Osteocyte (in vitro differentiated cells): ENCODE measurements at regions not wholly inside any gene's neighbourhood (a gene's known extent, or its start where the extent isn't known, plus 50 kb on each side); places are given as distances from the start of the nearest gene placed in this dataset.

ENCODE experiments used
- DNase-seq: peaks from one replicate; pipeline ENCODE4 v3.0.0; 2021; ENCODE audit warnings: mixed read lengths; ENCODE audit not compliant: unreplicated experiment; ENCODE audit errors: extremely low spot score
- H3K27ac Mint-ChIP-seq: one replicate; pipeline ENCODE4 v1.8.0; 2021; ENCODE audit warnings: mild to moderate bottlenecking, mixed read lengths; ENCODE audit not compliant: unreplicated experiment
- H3K27me3 Mint-ChIP-seq: one replicate; pipeline ENCODE4 v1.8.0; 2021; ENCODE audit warnings: mixed read lengths; ENCODE audit not compliant: unreplicated experiment
- H3K36me3 Mint-ChIP-seq: one replicate; pipeline ENCODE4 v1.8.0; 2021; ENCODE audit warnings: mixed read lengths; ENCODE audit not compliant: unreplicated experiment
- H3K4me1 Mint-ChIP-seq: one replicate; pipeline ENCODE4 v1.8.0; 2021; ENCODE audit warnings: mixed read lengths; ENCODE audit not compliant: unreplicated experiment
- H3K4me3 Mint-ChIP-seq: one replicate; pipeline ENCODE4 v1.8.0; 2021; ENCODE audit warnings: mild to moderate bottlenecking, moderate library complexity, mixed read lengths; ENCODE audit not compliant: unreplicated experiment
- H3K9me3 Mint-ChIP-seq: one replicate; pipeline ENCODE4 v1.8.0; 2021; ENCODE audit warnings: mixed read lengths; ENCODE audit not compliant: unreplicated experiment
- TF ChIP-seq, protein P1 (sequence below): fragments of 200-600 bp; sonication (generic); IDR thresholded peaks from 2 replicates; pipeline ENCODE4 v1.5.0; 2021; ENCODE audit warnings: antibody characterized with exemption, mild to moderate bottlenecking, moderate library complexity

DNA sequence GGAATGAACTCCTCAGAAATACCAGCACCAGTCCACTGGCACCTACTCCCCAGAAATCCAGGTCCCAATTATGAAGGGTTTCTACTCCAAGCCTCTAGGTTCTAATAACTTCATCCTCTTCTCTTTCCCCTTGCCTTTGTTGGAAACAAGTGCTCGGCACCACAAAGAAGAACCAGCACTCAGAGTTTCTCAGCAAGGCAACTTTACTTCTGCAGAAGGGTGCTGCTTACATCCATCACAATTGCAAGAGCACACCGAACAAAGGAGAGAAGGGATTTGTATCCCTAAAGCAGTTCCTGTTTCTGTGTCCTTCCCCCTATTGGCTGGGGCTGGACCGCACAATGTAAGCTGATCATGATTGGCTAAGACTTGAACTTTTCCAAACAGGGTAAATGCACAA lies 74.2 kb upstream of the GNG2 start:
- H3K27me3 Mint-ChIP-seq, result peaks cover 70% of the 10 kb centered on the region
- no peaks in the 10 kb centered on the region for H3K36me3 Mint-ChIP-seq
- H3K27ac Mint-ChIP-seq, result no peak overlapping the region
- H3K4me3 Mint-ChIP-seq, result no peak overlapping the region
- peaks cover 15% of the 10 kb centered on the region for H3K9me3 Mint-ChIP-seq
- no peaks in the 10 kb centered on the region for H3K4me1 Mint-ChIP-seq
- TF ChIP-seq, protein P1, sequence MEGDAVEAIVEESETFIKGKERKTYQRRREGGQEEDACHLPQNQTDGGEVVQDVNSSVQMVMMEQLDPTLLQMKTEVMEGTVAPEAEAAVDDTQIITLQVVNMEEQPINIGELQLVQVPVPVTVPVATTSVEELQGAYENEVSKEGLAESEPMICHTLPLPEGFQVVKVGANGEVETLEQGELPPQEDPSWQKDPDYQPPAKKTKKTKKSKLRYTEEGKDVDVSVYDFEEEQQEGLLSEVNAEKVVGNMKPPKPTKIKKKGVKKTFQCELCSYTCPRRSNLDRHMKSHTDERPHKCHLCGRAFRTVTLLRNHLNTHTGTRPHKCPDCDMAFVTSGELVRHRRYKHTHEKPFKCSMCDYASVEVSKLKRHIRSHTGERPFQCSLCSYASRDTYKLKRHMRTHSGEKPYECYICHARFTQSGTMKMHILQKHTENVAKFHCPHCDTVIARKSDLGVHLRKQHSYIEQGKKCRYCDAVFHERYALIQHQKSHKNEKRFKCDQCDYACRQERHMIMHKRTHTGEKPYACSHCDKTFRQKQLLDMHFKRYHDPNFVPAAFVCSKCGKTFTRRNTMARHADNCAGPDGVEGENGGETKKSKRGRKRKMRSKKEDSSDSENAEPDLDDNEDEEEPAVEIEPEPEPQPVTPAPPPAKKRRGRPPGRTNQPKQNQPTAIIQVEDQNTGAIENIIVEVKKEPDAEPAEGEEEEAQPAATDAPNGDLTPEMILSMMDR, result no peak
- DNase-seq, result no peak

DNA sequence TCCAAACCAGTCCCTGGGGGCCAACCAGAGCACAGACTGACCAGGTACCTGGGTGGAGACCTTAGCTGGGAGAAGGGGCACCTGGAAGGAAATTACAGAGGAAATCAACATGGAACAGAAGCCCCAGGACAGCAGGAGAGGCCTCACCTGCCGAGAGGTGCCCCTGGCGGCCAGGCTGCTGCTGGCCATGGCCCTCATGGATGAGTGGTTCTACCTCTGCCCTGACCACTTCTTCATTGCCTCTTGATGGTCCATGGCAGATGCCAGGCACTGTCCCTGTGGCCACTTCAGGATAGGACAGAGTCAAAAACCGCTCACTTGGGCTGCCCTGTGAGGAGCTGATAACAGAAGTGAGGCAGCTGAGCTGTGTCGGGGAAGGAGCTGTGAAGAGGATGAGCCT lies 73.1 kb upstream of the GNG2 start:
- no peaks in the 10 kb centered on the region for H3K36me3 Mint-ChIP-seq
- no peak for DNase-seq
- peaks cover 15% of the 10 kb centered on the region for H3K9me3 Mint-ChIP-seq
- H3K4me3 Mint-ChIP-seq, result no peak overlapping the region
- no peak overlapping the region for H3K27ac Mint-ChIP-seq
- TF ChIP-seq, protein P1, result no peak
- no peaks in the 10 kb centered on the region for H3K4me1 Mint-ChIP-seq
- H3K27me3 Mint-ChIP-seq, result peaks cover 69% of the 10 kb centered on the region

DNA sequence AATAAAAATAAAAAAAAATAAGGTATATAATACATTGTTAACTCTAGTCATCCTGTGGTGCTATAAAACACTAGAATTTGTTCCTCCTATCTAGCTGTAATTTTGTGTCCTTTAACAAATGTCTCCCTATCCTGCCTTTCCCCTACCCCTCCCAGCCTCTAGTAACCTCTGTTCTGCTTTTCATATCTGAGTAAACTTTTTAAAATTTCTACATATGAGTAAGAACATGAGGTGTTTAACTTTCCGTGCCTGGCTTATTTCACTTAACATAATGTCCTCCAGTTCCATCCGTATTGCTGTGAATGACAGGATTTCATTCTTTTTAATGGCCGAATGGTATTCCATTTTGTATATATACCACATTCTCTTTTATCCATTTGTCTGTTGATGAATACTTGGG lies 71.3 kb upstream of the GNG2 start:
- TF ChIP-seq, protein P1, result no peak
- no peaks in the 10 kb centered on the region for H3K36me3 Mint-ChIP-seq
- H3K27ac Mint-ChIP-seq, result no peak overlapping the region
- no peak for DNase-seq
- H3K27me3 Mint-ChIP-seq, result peaks cover 58% of the 10 kb centered on the region
- peaks cover 15% of the 10 kb centered on the region for H3K9me3 Mint-ChIP-seq
- H3K4me3 Mint-ChIP-seq, result no peak overlapping the region
- H3K4me1 Mint-ChIP-seq, result no peaks in the 10 kb centered on the region

DNA sequence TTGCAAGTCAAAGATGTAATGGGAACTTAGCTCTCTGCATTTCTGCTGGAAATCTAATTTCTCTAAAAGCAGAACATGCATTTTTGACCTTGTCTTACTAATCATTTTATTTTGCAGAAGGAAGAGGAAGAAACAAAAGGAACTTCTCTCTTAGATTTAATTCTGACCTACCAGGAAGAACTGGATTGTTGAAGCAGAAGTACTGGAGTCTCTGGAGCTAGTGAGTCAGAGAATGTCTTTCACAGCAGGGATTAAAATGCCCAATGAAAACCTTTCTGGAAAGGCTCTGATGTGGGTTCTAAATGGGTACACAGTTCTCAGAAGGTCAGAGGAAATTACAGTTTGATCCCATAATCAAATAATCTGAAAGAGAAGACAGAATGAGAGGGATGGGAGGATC lies 70.8 kb upstream of the GNG2 start:
- Mint-ChIP-seq H3K27ac (no peak overlapping the region), H3K4me3 (no peak overlapping the region), H3K27me3 (peaks cover 53% of the 10 kb centered on the region), H3K9me3 (peaks cover 15% of the 10 kb centered on the region), H3K36me3 (no peaks in the 10 kb centered on the region), H3K4me1 (no peaks in the 10 kb centered on the region)
- no peak for DNase-seq
- TF ChIP-seq, protein P1, result no peak

DNA sequence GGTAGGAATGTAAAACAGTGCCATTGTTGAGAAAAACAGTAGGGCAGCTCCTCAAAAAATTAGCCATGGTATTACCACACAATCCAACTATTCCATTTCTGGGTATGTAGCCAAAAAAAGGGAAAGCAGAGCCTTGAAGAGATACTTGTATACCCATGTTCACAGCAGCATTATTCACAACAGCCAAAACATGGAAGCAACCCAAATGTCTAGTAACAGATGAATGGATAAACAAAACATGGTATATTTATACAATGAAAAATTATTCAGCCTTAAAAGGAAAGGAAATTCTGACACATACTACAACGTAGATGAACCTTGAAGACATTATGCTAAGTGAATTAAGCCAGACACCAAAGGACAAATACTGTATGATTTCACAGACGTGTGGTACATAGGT lies 67.6 kb upstream of the GNG2 start:
- H3K4me3 Mint-ChIP-seq, result no peak overlapping the region
- no peak overlapping the region for H3K27ac Mint-ChIP-seq
- no peak for DNase-seq
- H3K36me3 Mint-ChIP-seq, result no peaks in the 10 kb centered on the region
- H3K9me3 Mint-ChIP-seq, result no peaks in the 10 kb centered on the region
- TF ChIP-seq, protein P1, result no peak
- peaks cover 36% of the 10 kb centered on the region for H3K27me3 Mint-ChIP-seq
- no peaks in the 10 kb centered on the region for H3K4me1 Mint-ChIP-seq
